Uterus (tissue), 2 donors: ENCODE measurements at regions not wholly inside any gene's neighbourhood (a gene's known extent, or its start where the extent isn't known, plus 50 kb on each side); places are given as distances from the start of the nearest gene placed in this dataset.

Source experiments
- CTCF ChIP-seq, 4 experiments: fragments of 200-600 bp in 2 of 4; fragments of 450-650 bp in 2 of 4; sonication (generic) in 2 of 4; IDR thresholded peaks; one replicate each; pipeline ENCODE4 v1.5.1; 2016 to 2019; ENCODE audit warnings: antibody characterized with exemption in 4 of 4, mild to moderate bottlenecking in 2 of 4, moderate library complexity in 1 of 4
- POLR2A ChIP-seq, 2 donors: fragments of 450-650 bp; IDR thresholded peaks; one replicate each; pipeline ENCODE4 v1.6.1; 2016; ENCODE audit warnings: antibody characterized with exemption in 2 of 2, mild to moderate bottlenecking in 1 of 2, moderate library complexity in 1 of 2

DNA sequence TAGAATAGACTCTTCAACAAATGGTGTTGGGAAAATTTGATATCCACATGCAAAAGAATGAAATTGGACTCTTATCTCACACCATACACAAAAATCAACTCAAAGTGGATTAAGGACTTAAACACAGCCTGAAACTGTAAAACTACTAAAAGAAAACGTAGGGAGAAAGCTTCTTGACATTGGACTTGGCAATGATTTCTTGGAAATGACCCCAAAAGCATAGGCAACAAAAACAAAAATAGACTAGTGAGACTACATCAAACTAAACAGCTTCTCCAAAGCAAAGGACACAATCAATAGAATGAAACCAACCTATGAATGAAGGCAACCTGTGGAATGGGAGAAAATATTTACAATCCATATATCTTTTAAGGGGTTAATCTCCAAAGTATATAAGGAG is 94.7 kb upstream of the INTU start:
- TF ChIP-seq CTCF (IDR thresholded peaks at IDR 0.05) (no peak), POLR2A (IDR thresholded peaks at IDR 0.05) (no peak)
